ENCODE measurements at regions not wholly inside any gene's neighbourhood (a gene's known extent, or its start where the extent isn't known, plus 50 kb on each side); places are given as distances from the start of the nearest gene placed in this dataset.

DNA sequence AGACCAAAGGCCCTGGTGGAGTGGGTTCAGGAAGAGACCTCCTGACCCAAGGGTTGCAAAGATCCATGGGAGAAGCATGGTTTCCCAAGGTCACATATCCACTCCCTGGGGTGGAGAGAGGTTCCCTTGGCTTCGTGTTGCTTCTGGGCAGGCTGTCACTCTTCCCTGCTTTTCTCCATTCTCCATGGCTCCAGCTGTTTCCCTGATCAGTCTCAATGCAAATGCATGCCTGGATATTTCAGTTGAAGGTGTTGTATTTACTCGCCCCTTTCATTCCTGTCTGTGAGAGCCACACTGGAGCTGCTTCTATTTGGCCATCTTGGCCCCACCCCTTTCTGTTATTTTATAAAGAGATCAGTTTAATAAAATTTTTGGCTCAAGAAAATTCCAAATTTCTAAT is 95.0 kb upstream of the PLSCR4 start:
- POLR2A ChIA-PET, result no interaction called here
- Histone ChIP-seq H3K4me1 (ENCODE audit: control insufficient read depth, insufficient read depth, low read length) (no peaks in the 10 kb centered on the region), H3K36me3 (ENCODE audit: control insufficient read depth, insufficient read depth, low read length) (no peaks in the 10 kb centered on the region), H3K9me3 (ENCODE audit: control insufficient read depth, insufficient read depth, low read depth, low read length) (no peaks in the 10 kb centered on the region), H3K27ac (ENCODE audit: low read length) (no peak overlapping the region), H3K27me3 (ENCODE audit: control insufficient read depth, insufficient read depth, low read length) (no peaks in the 10 kb centered on the region), H3K4me3 (ENCODE audit: low read depth in 2 of 2, low read length in 2 of 2) (no peak overlapping the region)
- ATAC-seq (no peak), DNase-seq (ENCODE audit: low read depth, low spot score) (no peak)
- no TSS peak for BruUV-seq (replicated peaks)
- intact Hi-C loops (cut with micrococcal nuclease; ENCODE audit: unreplicated experiment), result no loop called here
- CTCF ChIA-PET, result interaction anchor here (0.6 kb wide), 1 partner anchor 299 kb away, joined by 3 read pairs; no protein-coding TSS in a partner anchor
- in situ Hi-C loops (cut with HindIII; ENCODE audit: low pct_unique_long_range_greater_than_20kb, low sequenced_read_pairs), result no loop called here
- TF ChIP-seq SIN3A (IDR thresholded peaks at IDR 0.05; ENCODE audit: borderline replicate concordance, insufficient read depth, low read depth, low read length), result no peak
- no peak for TF ChIP-seq TCF7L2 (IDR thresholded peaks at IDR 0.05; ENCODE audit: low read depth, low read length)
- TF ChIP-seq REST (IDR thresholded peaks at IDR 0.05; ENCODE audit: insufficient read depth in 1 of 2, low read depth in 2 of 2, low read length in 1 of 2), result no peak
- TF ChIP-seq POLR2AphosphoS5 (IDR thresholded peaks at IDR 0.05; ENCODE audit: low read depth, low read length), result no peak
- TF ChIP-seq, protein P1, sequence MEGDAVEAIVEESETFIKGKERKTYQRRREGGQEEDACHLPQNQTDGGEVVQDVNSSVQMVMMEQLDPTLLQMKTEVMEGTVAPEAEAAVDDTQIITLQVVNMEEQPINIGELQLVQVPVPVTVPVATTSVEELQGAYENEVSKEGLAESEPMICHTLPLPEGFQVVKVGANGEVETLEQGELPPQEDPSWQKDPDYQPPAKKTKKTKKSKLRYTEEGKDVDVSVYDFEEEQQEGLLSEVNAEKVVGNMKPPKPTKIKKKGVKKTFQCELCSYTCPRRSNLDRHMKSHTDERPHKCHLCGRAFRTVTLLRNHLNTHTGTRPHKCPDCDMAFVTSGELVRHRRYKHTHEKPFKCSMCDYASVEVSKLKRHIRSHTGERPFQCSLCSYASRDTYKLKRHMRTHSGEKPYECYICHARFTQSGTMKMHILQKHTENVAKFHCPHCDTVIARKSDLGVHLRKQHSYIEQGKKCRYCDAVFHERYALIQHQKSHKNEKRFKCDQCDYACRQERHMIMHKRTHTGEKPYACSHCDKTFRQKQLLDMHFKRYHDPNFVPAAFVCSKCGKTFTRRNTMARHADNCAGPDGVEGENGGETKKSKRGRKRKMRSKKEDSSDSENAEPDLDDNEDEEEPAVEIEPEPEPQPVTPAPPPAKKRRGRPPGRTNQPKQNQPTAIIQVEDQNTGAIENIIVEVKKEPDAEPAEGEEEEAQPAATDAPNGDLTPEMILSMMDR (IDR thresholded peaks at IDR 0.05), result no peak

- H3K4me3 ChIP-seq (ENCODE audit: low read depth in 2 of 2, low read length in 2 of 2), result no peak overlapping the region
- intact Hi-C loops (cut with micrococcal nuclease; ENCODE audit: unreplicated experiment) (no loop called here), in situ Hi-C loops (cut with HindIII; ENCODE audit: low pct_unique_long_range_greater_than_20kb, low sequenced_read_pairs) (no loop called here)
- no TSS peak for BruUV-seq (replicated peaks)
- ChIA-PET CTCF (no interaction called here), POLR2A (no interaction called here)
- no peaks in the 10 kb centered on the region for H3K9me3 ChIP-seq (ENCODE audit: control insufficient read depth, insufficient read depth, low read depth, low read length)
- H3K36me3 ChIP-seq (ENCODE audit: control insufficient read depth, insufficient read depth, low read length), result no peaks in the 10 kb centered on the region
- DNase-seq (ENCODE audit: low read depth, low spot score) (no peak), ATAC-seq (no peak)
- no peaks in the 10 kb centered on the region for H3K4me1 ChIP-seq (ENCODE audit: control insufficient read depth, insufficient read depth, low read length)
- TF ChIP-seq, protein P1 (IDR thresholded peaks at IDR 0.05), result no peak
- TF ChIP-seq POLR2AphosphoS5 (IDR thresholded peaks at IDR 0.05; ENCODE audit: low read depth, low read length) (no peak), SIN3A (IDR thresholded peaks at IDR 0.05; ENCODE audit: borderline replicate concordance, insufficient read depth, low read depth, low read length) (no peak), REST (IDR thresholded peaks at IDR 0.05; ENCODE audit: insufficient read depth in 1 of 2, low read depth in 2 of 2, low read length in 1 of 2) (no peak), TCF7L2 (IDR thresholded peaks at IDR 0.05; ENCODE audit: low read depth, low read length) (no peak)
- H3K27me3 ChIP-seq (ENCODE audit: control insufficient read depth, insufficient read depth, low read length), result no peaks in the 10 kb centered on the region
- no peak overlapping the region for H3K27ac ChIP-seq (ENCODE audit: low read length)
These were observed 92.6 kb upstream of the PLSCR4 start for GRCh38 chr3:146343551-146343950.

All from Panc1 (cell line).